Left lung (tissue), 4 donors: ENCODE measurements at regions not wholly inside any gene's neighbourhood (a gene's known extent, or its start where the extent isn't known, plus 50 kb on each side); places are given as distances from the start of the nearest gene placed in this dataset.

Experiments
- ATAC-seq: fragments of 200-7000 bp; cut with Tn5 transposase; one replicate; pipeline ENCODE4 v1.9.1; 2020; ENCODE audit warnings: moderate library complexity
- DNase-seq, 4 donors: peaks; one replicate each; pipeline ENCODE4 v3.0.0-alpha.2; 2013 to 2020
- H3K27ac ChIP-seq, 2 donors: fragments of 200-600 bp; sonication (generic) in 1 of 2; one replicate each; pipeline versions ENCODE4 v1.5.0 to v1.8.0; 2020 to 2021
- H3K27me3 ChIP-seq, 2 donors: fragments of 200-600 bp; sonication (generic) in 1 of 2; one replicate each; pipeline versions ENCODE4 v1.5.0 to v1.8.0; 2020 to 2021
- H3K36me3 ChIP-seq, 2 donors: fragments of 200-600 bp; sonication (generic) in 1 of 2; one replicate each; pipeline versions ENCODE4 v1.5.0 to v1.8.0; 2020 to 2021
- H3K4me1 ChIP-seq, 2 donors: fragments of 200-600 bp; one replicate each; pipeline ENCODE4 v1.8.0; 2021
- H3K4me3 ChIP-seq, 2 donors: fragments of 200-600 bp; sonication (generic) in 1 of 2; one replicate each; pipeline versions ENCODE4 v1.5.0 to v1.8.0; 2020 to 2021; ENCODE audit warnings: mild to moderate bottlenecking in 1 of 2
- H3K9me3 ChIP-seq, 2 donors: fragments of 200-600 bp; sonication (generic) in 1 of 2; one replicate each; pipeline versions ENCODE4 v1.5.0 to v1.8.0; 2020 to 2021
- intact Hi-C, 2 donors: fragments of 100-400 bp; cut with DNase I; formaldehyde crosslinking; loops; one replicate each; pipeline versions ENCODE4 v1.11.2 to v1.14.2; 2022
- TF ChIP-seq, protein P1 (sequence below), 2 donors: fragments of 200-600 bp; sonication (generic) in 1 of 2; IDR thresholded peaks; one replicate each; pipeline versions ENCODE4 v1.5.0 to v1.8.0; 2021; ENCODE audit warnings: antibody characterized with exemption in 2 of 2
- donor health status: DM: no; HTN: yes; CAD: no.
- donor health status: DM: no; HTN: no; CAD: no.

DNA sequence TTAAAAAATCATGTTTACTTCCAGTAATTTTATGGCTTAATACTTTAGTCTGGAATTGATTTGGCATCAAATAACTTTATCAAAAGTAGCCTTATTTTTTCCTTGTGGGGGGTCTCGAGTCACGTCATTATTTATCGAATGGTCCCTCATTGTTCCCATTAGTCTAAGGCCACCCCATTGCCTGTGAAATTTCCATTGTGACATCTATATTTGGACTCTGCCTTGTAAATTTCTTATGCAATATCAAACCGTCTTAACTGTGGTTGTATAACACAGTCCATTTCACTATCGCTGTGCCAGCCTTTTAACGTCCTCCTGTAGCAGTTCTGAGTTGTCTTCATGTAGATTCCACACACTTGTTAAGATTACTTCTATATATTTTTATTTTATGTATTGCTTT, 103.9 kb upstream of the RET start:
- no peak for DNase-seq
- Histone ChIP-seq H3K36me3 (no peaks in the 10 kb centered on the region), H3K27ac (no peak overlapping the region), H3K4me1 (no peaks in the 10 kb centered on the region), H3K4me3 (no peak overlapping the region), H3K27me3 (peaks cover 0 to 7% of the 10 kb centered on the region in 2 donors), H3K9me3 (no peaks in the 10 kb centered on the region)
- no peak for ATAC-seq
- intact Hi-C loops, result no loop called here
- TF ChIP-seq, protein P1, sequence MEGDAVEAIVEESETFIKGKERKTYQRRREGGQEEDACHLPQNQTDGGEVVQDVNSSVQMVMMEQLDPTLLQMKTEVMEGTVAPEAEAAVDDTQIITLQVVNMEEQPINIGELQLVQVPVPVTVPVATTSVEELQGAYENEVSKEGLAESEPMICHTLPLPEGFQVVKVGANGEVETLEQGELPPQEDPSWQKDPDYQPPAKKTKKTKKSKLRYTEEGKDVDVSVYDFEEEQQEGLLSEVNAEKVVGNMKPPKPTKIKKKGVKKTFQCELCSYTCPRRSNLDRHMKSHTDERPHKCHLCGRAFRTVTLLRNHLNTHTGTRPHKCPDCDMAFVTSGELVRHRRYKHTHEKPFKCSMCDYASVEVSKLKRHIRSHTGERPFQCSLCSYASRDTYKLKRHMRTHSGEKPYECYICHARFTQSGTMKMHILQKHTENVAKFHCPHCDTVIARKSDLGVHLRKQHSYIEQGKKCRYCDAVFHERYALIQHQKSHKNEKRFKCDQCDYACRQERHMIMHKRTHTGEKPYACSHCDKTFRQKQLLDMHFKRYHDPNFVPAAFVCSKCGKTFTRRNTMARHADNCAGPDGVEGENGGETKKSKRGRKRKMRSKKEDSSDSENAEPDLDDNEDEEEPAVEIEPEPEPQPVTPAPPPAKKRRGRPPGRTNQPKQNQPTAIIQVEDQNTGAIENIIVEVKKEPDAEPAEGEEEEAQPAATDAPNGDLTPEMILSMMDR (IDR thresholded peaks at IDR 0.05), result no peak

DNA sequence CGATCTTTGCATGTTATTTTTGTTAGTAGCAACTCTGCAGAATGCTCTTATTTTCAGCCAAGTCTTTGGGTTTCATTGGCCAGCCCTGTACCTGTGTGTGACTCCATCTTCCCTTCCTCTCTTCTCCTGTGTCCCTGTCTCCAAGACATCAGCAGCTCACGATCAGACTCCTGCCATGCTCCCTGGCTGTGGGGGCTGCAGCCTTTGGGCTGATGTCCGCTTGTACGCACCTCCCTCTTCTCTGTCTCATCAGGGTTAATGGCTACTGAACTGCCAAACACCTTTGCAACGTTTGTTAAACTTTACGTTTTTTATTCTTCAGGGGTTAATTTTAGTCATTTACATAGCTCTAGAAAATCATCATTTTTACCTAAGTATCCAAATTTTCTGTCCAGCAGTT, 103.5 kb upstream of the RET start:
- peaks cover 0 to 7% of the 10 kb centered on the region in 2 donors for H3K27me3 ChIP-seq
- no peaks in the 10 kb centered on the region for H3K4me1 ChIP-seq
- intact Hi-C loops, result no loop called here
- DNase-seq (peak in 1 of 4 donors; percentile 14), ATAC-seq (no peak)
- TF ChIP-seq, protein P1 (IDR thresholded peaks at IDR 0.05), result no peak
- H3K36me3 ChIP-seq, result no peaks in the 10 kb centered on the region
- no peak overlapping the region for H3K4me3 ChIP-seq
- H3K9me3 ChIP-seq, result no peaks in the 10 kb centered on the region
- no peak overlapping the region for H3K27ac ChIP-seq

DNA sequence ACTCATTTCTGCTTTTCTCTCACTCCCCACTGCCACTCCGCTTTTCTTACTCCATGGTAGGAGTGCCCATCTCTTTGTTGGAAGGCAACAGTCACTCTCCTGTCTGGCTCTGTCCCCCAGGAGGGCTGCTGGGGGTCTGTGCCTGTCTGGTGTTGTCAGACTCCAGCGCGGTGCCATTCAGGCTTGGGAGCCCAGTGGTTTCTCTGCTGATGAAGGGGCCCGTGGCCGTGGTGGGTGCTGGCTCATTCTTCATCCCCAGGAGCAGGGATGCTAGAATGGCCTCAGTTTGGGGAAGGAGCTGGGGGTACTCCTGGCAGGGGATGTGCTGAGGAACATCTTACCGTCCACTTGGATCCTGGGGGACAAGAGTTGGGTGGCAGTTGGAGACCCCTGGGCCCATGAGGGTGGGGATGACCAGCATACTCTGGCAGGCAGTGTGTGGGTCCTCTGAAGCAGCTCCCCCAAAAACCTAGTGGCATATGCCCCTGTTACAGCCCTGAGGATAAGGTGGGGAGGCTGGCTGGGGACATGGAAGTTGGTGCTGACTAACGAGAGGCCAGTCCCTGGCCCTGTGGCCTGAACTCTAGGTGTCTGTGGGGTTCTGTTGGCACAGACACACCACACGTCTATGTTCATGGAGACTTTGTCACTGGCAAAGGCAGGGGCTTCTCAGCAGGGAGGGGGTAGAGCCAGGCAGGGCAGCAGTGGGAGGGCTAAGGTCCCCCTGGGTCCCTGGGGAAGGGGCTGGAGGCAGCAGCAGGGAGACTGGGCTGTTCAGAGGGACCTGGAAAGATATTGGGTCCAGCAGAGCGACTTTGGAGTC, 102.8 kb upstream of the RET start:
- DNase-seq, result peak in 1 of 4 donors; percentile 16
- Histone ChIP-seq H3K27me3 (peaks cover 0 to 7% of the 10 kb centered on the region in 2 donors), H3K9me3 (no peaks in the 10 kb centered on the region), H3K4me3 (no peak overlapping the region), H3K4me1 (no peaks in the 10 kb centered on the region), H3K36me3 (no peaks in the 10 kb centered on the region), H3K27ac (no peak overlapping the region)
- TF ChIP-seq, protein P1 (IDR thresholded peaks at IDR 0.05), result no peak
- ATAC-seq, result no peak
- intact Hi-C loops, result no loop called here

DNA sequence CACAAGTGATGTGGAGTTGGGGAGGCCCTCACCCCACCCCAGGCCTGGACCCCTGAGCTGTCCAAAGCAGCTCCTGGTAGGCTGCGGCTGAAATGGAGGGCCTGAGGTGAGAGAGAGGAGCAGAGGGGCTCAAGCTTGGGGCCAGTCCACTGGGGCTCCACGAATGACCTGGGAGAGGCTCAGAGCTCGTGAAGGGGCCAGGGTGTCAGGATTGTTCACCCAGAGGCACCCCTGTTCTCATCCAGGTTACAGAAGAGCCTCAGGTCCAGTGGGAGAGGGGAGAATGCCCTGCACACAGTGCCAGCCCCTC, 102.2 kb upstream of the RET start:
- Histone ChIP-seq H3K9me3 (no peaks in the 10 kb centered on the region), H3K4me3 (no peak overlapping the region), H3K27ac (no peak overlapping the region), H3K27me3 (peaks cover 0 to 4% of the 10 kb centered on the region in 2 donors), H3K4me1 (no peaks in the 10 kb centered on the region), H3K36me3 (no peaks in the 10 kb centered on the region)
- intact Hi-C loops, result no loop called here
- ATAC-seq (no peak), DNase-seq (no peak)
- TF ChIP-seq, protein P1 (IDR thresholded peaks at IDR 0.05), result no peak

DNA sequence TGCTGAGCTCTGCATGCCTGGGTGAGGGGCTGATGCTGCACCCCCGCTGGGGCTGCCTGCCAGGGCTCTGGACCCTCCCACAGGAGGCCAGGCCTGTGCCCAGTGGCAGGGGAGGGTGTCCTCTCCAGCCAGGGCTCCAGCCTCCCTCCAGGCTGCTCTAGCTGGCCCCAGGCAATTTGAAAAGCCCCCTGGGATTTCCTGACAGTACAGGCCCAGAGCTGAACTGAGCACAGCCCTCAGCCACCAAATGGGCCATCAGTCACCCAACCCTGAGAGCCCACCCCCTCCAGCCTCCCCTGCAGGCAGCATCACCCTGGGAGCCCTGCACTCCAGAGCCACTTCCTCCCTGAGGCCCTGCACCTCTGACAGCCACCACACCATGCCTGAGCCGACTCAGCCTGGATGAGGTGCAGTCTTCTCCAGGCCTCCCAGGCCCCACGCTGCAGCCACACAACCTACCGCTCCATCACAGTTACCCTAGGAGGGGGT, 101.8 kb upstream of the RET start:
- DNase-seq (peak in 1 of 4 donors; percentile 28), ATAC-seq (no peak)
- Histone ChIP-seq H3K4me3 (no peak overlapping the region), H3K27me3 (no peaks in the 10 kb centered on the region), H3K9me3 (no peaks in the 10 kb centered on the region), H3K27ac (no peak overlapping the region), H3K4me1 (no peaks in the 10 kb centered on the region), H3K36me3 (no peaks in the 10 kb centered on the region)
- TF ChIP-seq, protein P1 (IDR thresholded peaks at IDR 0.05), result no peak
- intact Hi-C loops, result no loop called here
